Glutamatergic neuron (in vitro differentiated cells): ENCODE measurements at regions not wholly inside any gene's neighbourhood (a gene's known extent, or its start where the extent isn't known, plus 50 kb on each side); places are given as distances from the start of the nearest gene placed in this dataset.

Experiments
- DNase-seq: peaks from one replicate; pipeline ENCODE4 v3.0.0; 2022
- H3K27ac Mint-ChIP-seq: one replicate; pipeline ENCODE4 v1.8.0; 2020; ENCODE audit warnings: mild to moderate bottlenecking, mixed read lengths, inconsistent platforms; ENCODE audit not compliant: unreplicated experiment
- H3K27me3 Mint-ChIP-seq: one replicate; pipeline ENCODE4 v1.8.0; 2020; ENCODE audit warnings: mild to moderate bottlenecking, moderate library complexity, mixed read lengths, inconsistent platforms; ENCODE audit not compliant: unreplicated experiment
- H3K36me3 Mint-ChIP-seq: one replicate; pipeline ENCODE4 v1.8.0; 2020; ENCODE audit warnings: mild to moderate bottlenecking, mixed read lengths, inconsistent platforms; ENCODE audit not compliant: unreplicated experiment
- H3K4me1 Mint-ChIP-seq: one replicate; pipeline ENCODE4 v1.8.0; 2020; ENCODE audit warnings: mild to moderate bottlenecking, low read depth, mixed read lengths, inconsistent platforms; ENCODE audit not compliant: unreplicated experiment
- H3K4me3 Mint-ChIP-seq: one replicate; pipeline ENCODE4 v1.8.0; 2020; ENCODE audit warnings: mild to moderate bottlenecking, mixed read lengths, inconsistent platforms; ENCODE audit not compliant: unreplicated experiment
- H3K9me3 Mint-ChIP-seq: one replicate; pipeline ENCODE4 v1.8.0; 2020; ENCODE audit warnings: mild to moderate bottlenecking, moderate library complexity, mixed read lengths, inconsistent platforms; ENCODE audit not compliant: unreplicated experiment
- CTCF ChIP-seq: fragments of 200-600 bp; sonication (generic); IDR thresholded peaks from one replicate; pipeline ENCODE4 v1.5.0; 2021; ENCODE audit not compliant: partially characterized antibody, unreplicated experiment

- H3K9me3 Mint-ChIP-seq: peaks cover 17% of the 10 kb centered on the region
- no peak for TF ChIP-seq CTCF
- no peak for DNase-seq
- peaks cover 5% of the 10 kb centered on the region for H3K27me3 Mint-ChIP-seq
- H3K4me3 Mint-ChIP-seq: no peak overlapping the region
- peaks cover 1% of the 10 kb centered on the region for H3K4me1 Mint-ChIP-seq
- H3K36me3 Mint-ChIP-seq: peaks cover 8% of the 10 kb centered on the region
- H3K27ac Mint-ChIP-seq: no peak overlapping the region
Measured at GRCh38 chr22:48547971-48548370, 1279.7 kb downstream of the BRD1 start.

GRCh38 chr22:48546653-48547424, 1280.8 kb downstream of the BRD1 start:
- H3K27ac Mint-ChIP-seq: no peak overlapping the region

GRCh38 chr22:48545987-48546386, 1281.7 kb downstream of the BRD1 start:
- Mint-ChIP-seq H3K27ac (no peak overlapping the region), H3K27me3 (peaks cover 7% of the 10 kb centered on the region), H3K9me3 (peaks cover 19% of the 10 kb centered on the region), H3K4me1 (peaks cover 4% of the 10 kb centered on the region), H3K36me3 (peaks cover 19% of the 10 kb centered on the region), H3K4me3 (no peak overlapping the region)
- TF ChIP-seq CTCF: no peak
- no peak for DNase-seq

More at GRCh38 chr22:48546653-48547424, 1280.8 kb downstream of the BRD1 start:
- Mint-ChIP-seq H3K4me3 (no peak overlapping the region), H3K27me3 (peaks cover 7% of the 10 kb centered on the region), H3K4me1 (peaks cover 4% of the 10 kb centered on the region), H3K36me3 (peaks cover 19% of the 10 kb centered on the region), H3K9me3 (peaks cover 22% of the 10 kb centered on the region)
- TF ChIP-seq CTCF: no peak
- no peak for DNase-seq

- peaks cover 5% of the 10 kb centered on the region for H3K27me3 Mint-ChIP-seq
- no peak for DNase-seq
- no peak for TF ChIP-seq CTCF
- peaks cover 3% of the 10 kb centered on the region for H3K4me1 Mint-ChIP-seq
- peaks cover 13% of the 10 kb centered on the region for H3K36me3 Mint-ChIP-seq
- no peak overlapping the region for H3K27ac Mint-ChIP-seq
- peaks cover 13% of the 10 kb centered on the region for H3K9me3 Mint-ChIP-seq
- H3K4me3 Mint-ChIP-seq: no peak overlapping the region
Measured at GRCh38 chr22:48541401-48542098, 1286.1 kb downstream of the BRD1 start.

GRCh38 chr22:48539261-48539660, 1288.4 kb downstream of the BRD1 start:
- Mint-ChIP-seq H3K4me3 (no peak overlapping the region), H3K36me3 (peaks cover 11% of the 10 kb centered on the region), H3K27me3 (peaks cover 5% of the 10 kb centered on the region), H3K9me3 (peaks cover 12% of the 10 kb centered on the region), H3K4me1 (peaks cover 3% of the 10 kb centered on the region), H3K27ac (no peak overlapping the region)
- no peak for DNase-seq
- no peak for TF ChIP-seq CTCF
